ENCODE measurements at regions not wholly inside any gene's neighbourhood (a gene's known extent, or its start where the extent isn't known, plus 50 kb on each side); places are given as distances from the start of the nearest gene placed in this dataset.
"Not testable (repeated sequence)": the region's sequence is repeated elsewhere in the genome, so short reads cannot be mapped to it uniquely, and the experiment has no call there.

GRCh38 chr3:63719796-63720445 lies 67.4 kb downstream of the SNTN start:
- DNase-seq (ENCODE audit: low read depth): no peak

- DNase-seq (ENCODE audit: low read depth): peak; percentile 28
Measured at GRCh38 chr3:63720951-63721350, 68.5 kb downstream of the SNTN start.

GRCh38 chr3:63724987-63725386 lies 72.5 kb downstream of the SNTN start:
- peak; percentile 94 for DNase-seq (ENCODE audit: low read depth)

GRCh38 chr3:63726656-63727055 lies 74.2 kb downstream of the SNTN start:
- DNase-seq (ENCODE audit: low read depth): peak; percentile 24

- peak; percentile 3 for DNase-seq (ENCODE audit: low read depth)
Measured at GRCh38 chr3:63727233-63727632, 74.8 kb downstream of the SNTN start.

- DNase-seq (ENCODE audit: low read depth): no peak
Measured at GRCh38 chr3:63731866-63732265, 79.4 kb downstream of the SNTN start.

- not testable (repeated sequence) for DNase-seq (ENCODE audit: low read depth)
Measured at GRCh38 chr3:63733278-63733677, 80.8 kb downstream of the SNTN start.

- DNase-seq (ENCODE audit: low read depth): not testable (repeated sequence)
Measured at GRCh38 chr3:63734632-63735031, 82.2 kb downstream of the SNTN start.

GRCh38 chr3:63736757-63737156 lies 82.3 kb upstream of the C3orf49 start:
- not testable (repeated sequence) for DNase-seq (ENCODE audit: low read depth)

- not testable (repeated sequence) for DNase-seq (ENCODE audit: low read depth)
Measured at GRCh38 chr3:63738577-63738976, 80.5 kb upstream of the C3orf49 start.

- DNase-seq (ENCODE audit: low read depth): no peak
Measured at GRCh38 chr3:63739474-63739873, 79.6 kb upstream of the C3orf49 start.

GRCh38 chr3:63740116-63740515 lies 79.0 kb upstream of the C3orf49 start:
- no peak for DNase-seq (ENCODE audit: low read depth)

- not testable (repeated sequence) for DNase-seq (ENCODE audit: low read depth)
Measured at GRCh38 chr3:63744693-63745092, 74.4 kb upstream of the C3orf49 start.

- no peak for DNase-seq (ENCODE audit: low read depth)
Measured at GRCh38 chr3:63745757-63746156, 73.3 kb upstream of the C3orf49 start.

GRCh38 chr3:63746211-63746610 lies 72.9 kb upstream of the C3orf49 start:
- no peak for DNase-seq (ENCODE audit: low read depth)

GRCh38 chr3:63751459-63751858 lies 67.6 kb upstream of the C3orf49 start:
- DNase-seq (ENCODE audit: low read depth): no peak

- DNase-seq (ENCODE audit: low read depth): peak; percentile 50
Measured at GRCh38 chr3:63753567-63753966, 65.5 kb upstream of the C3orf49 start.

GRCh38 chr3:63753995-63754394 lies 65.1 kb upstream of the C3orf49 start:
- no peak for DNase-seq (ENCODE audit: low read depth)

- DNase-seq (ENCODE audit: low read depth): no peak
Measured at GRCh38 chr3:63762180-63762579, 56.9 kb upstream of the C3orf49 start.

GRCh38 chr3:63762934-63763550 lies 56.1 kb upstream of the C3orf49 start:
- no peak for DNase-seq (ENCODE audit: low read depth)

- DNase-seq (ENCODE audit: low read depth): no peak
Measured at GRCh38 chr3:63764511-63764910, 54.6 kb upstream of the C3orf49 start.

GRCh38 chr3:63766261-63766660 lies 52.8 kb upstream of the C3orf49 start:
- no peak for DNase-seq (ENCODE audit: low read depth)

- no peak for DNase-seq (ENCODE audit: low read depth)
Measured at GRCh38 chr3:63768386-63768785, 50.7 kb upstream of the C3orf49 start.

GRCh38 chr3:63768888-63769287 lies 50.2 kb upstream of the C3orf49 start:
- DNase-seq (ENCODE audit: low read depth): no peak
